Immature natural killer cell (primary cell): ENCODE measurements at regions not wholly inside any gene's neighbourhood (a gene's known extent, or its start where the extent isn't known, plus 50 kb on each side); places are given as distances from the start of the nearest gene placed in this dataset.

Experiments used
- DNase-seq, 3 donors: peaks; one replicate each; pipeline ENCODE4 v3.0.0; 2022; ENCODE audit warnings: mixed read lengths in 1 of 3
- H3K27ac Mint-ChIP-seq, 6 donors: one replicate each; pipeline ENCODE4 v1.8.0; 2020; ENCODE audit warnings: mixed read lengths in 6 of 6, mild to moderate bottlenecking in 5 of 6, inconsistent platforms in 4 of 6, moderate library complexity in 3 of 6
- H3K27me3 Mint-ChIP-seq, 3 donors: one replicate each; pipeline ENCODE4 v1.8.0; 2020 to 2021; ENCODE audit warnings: low read depth in 3 of 3, mild to moderate bottlenecking in 3 of 3, mixed read lengths in 3 of 3, moderate library complexity in 3 of 3, inconsistent platforms in 1 of 3
- H3K36me3 Mint-ChIP-seq, 3 donors: one replicate each; pipeline ENCODE4 v1.8.0; 2020; ENCODE audit warnings: mixed read lengths in 3 of 3, inconsistent platforms in 2 of 3, mild to moderate bottlenecking in 2 of 3
- H3K4me1 Mint-ChIP-seq, 2 donors: one replicate each; pipeline ENCODE4 v1.8.0; 2020; ENCODE audit warnings: inconsistent platforms in 2 of 2, mild to moderate bottlenecking in 2 of 2, mixed read lengths in 2 of 2, moderate library complexity in 1 of 2
- H3K4me3 Mint-ChIP-seq, 5 donors: one replicate each; pipeline ENCODE4 v1.8.0; 2020; ENCODE audit warnings: mild to moderate bottlenecking in 5 of 5, mixed read lengths in 5 of 5, inconsistent platforms in 3 of 5, moderate library complexity in 3 of 5
- H3K9me3 Mint-ChIP-seq, 6 donors: one replicate each; pipeline ENCODE4 v1.8.0; 2020; ENCODE audit warnings: mild to moderate bottlenecking in 6 of 6, mixed read lengths in 6 of 6, inconsistent platforms in 4 of 6, moderate library complexity in 3 of 6

DNA sequence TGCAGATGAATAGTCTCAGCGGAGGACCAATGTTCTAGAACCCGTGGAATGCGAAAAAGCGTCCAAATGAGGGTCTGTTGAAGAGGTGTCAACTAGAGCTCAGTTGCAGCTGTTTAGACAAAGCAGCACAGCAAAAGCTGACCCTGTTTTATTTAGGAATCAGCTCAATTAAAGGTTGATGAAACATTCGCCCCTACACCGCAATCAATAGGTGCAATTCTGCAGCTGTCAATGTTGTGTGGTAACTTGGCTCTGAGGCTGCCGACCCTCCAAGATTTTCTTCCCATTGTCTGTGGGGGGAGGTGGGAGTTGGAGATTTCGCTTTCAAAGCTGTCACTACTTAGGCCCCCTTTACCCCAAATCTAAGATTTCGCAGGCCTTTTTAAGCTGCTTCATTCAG, 330.0 kb downstream of the ETAA1 start:
- Mint-ChIP-seq H3K4me1 (no peaks in the 10 kb centered on the region), H3K4me3 (no peak overlapping the region), H3K27ac (no peak overlapping the region), H3K27me3 (no peaks in the 10 kb centered on the region), H3K9me3 (no peaks in the 10 kb centered on the region), H3K36me3 (peaks cover 0 to 4% (median 0%) of the 10 kb centered on the region in 3 donors)
- DNase-seq, result no peak

GRCh38 chr2:67727623-67728022, 330.5 kb downstream of the ETAA1 start:
- peaks cover 0 to 2% (median 0%) of the 10 kb centered on the region in 3 donors for H3K36me3 Mint-ChIP-seq
- no peak overlapping the region for H3K27ac Mint-ChIP-seq
- H3K4me3 Mint-ChIP-seq, result no peak overlapping the region
- no peaks in the 10 kb centered on the region for H3K4me1 Mint-ChIP-seq
- no peaks in the 10 kb centered on the region for H3K9me3 Mint-ChIP-seq
- DNase-seq, result no peak
- no peaks in the 10 kb centered on the region for H3K27me3 Mint-ChIP-seq

DNA sequence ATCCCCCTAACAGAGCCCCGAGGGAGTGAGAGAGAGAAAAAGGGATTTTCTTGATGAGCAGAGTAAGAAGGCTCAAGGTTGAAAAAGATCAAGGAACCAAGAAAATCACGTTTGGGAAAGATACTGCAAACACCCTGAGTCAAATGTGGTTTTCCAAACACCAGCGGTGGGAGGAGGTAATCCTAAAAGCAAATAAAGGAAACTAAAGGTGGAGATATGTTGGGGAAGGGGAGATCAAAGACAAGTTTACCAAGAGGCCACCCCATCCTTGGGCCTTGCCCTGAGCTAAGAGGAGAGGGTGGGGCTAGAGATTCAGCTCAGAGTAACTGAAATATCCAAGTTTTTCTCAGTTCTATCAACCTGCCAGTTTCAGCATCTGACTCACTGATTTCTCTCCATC, 332.3 kb downstream of the ETAA1 start:
- Mint-ChIP-seq H3K36me3 (no peaks in the 10 kb centered on the region), H3K4me3 (no peak overlapping the region), H3K9me3 (no peaks in the 10 kb centered on the region), H3K4me1 (no peaks in the 10 kb centered on the region), H3K27ac (no peak overlapping the region), H3K27me3 (no peaks in the 10 kb centered on the region)
- no peak for DNase-seq

GRCh38 chr2:67733517-67733916, 329.3 kb downstream of the C1D start:
- Mint-ChIP-seq H3K4me1 (no peaks in the 10 kb centered on the region), H3K27me3 (peaks cover 0 to 1% (median 0%) of the 10 kb centered on the region in 3 donors), H3K4me3 (no peak overlapping the region), H3K27ac (no peak overlapping the region), H3K36me3 (no peaks in the 10 kb centered on the region), H3K9me3 (peaks cover 0 to 1% (median 0%) of the 10 kb centered on the region in 6 donors)
- no peak for DNase-seq

- Mint-ChIP-seq H3K27me3 (peaks cover 2 to 5% (median 3%) of the 10 kb centered on the region in 3 donors), H3K9me3 (peaks cover 0 to 5% (median 0%) of the 10 kb centered on the region in 6 donors), H3K4me3 (no peak overlapping the region), H3K27ac (no peak overlapping the region), H3K36me3 (peaks cover 0 to 3% (median 0%) of the 10 kb centered on the region in 3 donors), H3K4me1 (no peaks in the 10 kb centered on the region)
- no peak for DNase-seq
Measured at GRCh38 chr2:67752199-67752598, 310.6 kb downstream of the C1D start.

GRCh38 chr2:67752969-67753368, 309.8 kb downstream of the C1D start:
- Mint-ChIP-seq H3K4me3 (no peak overlapping the region), H3K4me1 (no peaks in the 10 kb centered on the region), H3K36me3 (peaks cover 0 to 3% (median 0%) of the 10 kb centered on the region in 3 donors), H3K27ac (no peak overlapping the region), H3K27me3 (peaks cover 0 to 5% (median 3%) of the 10 kb centered on the region in 3 donors), H3K9me3 (no peaks in the 10 kb centered on the region)
- no peak for DNase-seq

DNA sequence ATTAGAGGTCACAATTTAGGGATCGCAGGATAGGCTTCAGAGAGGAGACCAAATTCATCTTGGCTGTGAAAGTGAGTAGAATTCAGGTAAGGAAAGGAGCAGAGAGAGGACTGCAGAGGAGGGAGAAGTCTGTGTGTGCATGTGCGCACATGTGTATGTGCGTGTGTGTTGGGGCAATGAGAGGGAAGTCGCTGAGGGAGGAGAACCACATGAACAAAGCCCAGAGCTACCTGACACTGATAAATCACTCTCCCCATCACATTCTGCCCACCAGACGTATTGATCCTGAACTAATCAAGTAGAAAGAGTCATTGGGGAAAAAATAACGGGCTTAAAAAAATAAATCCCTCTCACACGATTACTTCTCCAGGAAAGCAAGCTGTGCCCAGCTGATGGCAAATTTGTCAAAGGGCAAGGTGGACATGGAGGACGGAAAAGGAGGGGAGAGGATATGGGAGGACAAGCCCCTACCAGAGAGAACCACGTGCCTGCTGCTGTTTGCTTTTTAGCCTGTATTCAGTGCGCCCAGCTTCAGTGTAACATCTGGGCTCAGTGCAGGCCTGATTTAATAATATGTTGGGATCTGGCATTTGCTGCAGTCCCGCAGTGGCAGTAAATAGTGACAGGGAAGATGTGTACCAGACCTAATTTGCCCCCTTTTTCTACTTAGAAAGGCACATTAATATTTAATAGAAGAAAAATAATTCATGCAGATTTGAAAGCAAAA, 307.5 kb downstream of the C1D start:
- DNase-seq, result no peak
- no peaks in the 10 kb centered on the region for H3K9me3 Mint-ChIP-seq
- H3K4me3 Mint-ChIP-seq, result no peak overlapping the region
- peaks cover 0 to 2% (median 0%) of the 10 kb centered on the region in 3 donors for H3K27me3 Mint-ChIP-seq
- no peak overlapping the region for H3K27ac Mint-ChIP-seq
- H3K4me1 Mint-ChIP-seq, result no peaks in the 10 kb centered on the region
- H3K36me3 Mint-ChIP-seq, result peaks cover 0 to under 1% (median 0%) of the 10 kb centered on the region in 3 donors

DNA sequence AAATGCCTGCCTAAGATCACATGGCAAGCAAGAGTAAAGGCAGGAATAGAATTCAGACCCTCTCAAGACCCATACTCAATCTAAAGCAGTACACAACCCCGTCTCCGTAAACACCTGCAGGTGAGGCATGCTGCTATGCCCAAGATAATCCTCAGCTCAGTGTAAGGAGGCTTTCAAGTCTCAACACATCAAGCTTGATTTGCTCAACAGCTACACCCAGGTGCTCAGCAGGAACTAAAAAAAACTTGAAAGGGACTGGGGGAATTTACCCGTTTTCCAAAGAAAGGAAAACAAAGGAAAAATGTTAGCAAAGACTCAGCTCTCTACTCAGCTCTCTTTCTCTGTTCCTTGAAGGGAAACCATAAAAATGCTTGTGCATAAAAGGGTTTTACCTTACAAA, 301.8 kb downstream of the C1D start:
- H3K36me3 Mint-ChIP-seq, result no peaks in the 10 kb centered on the region
- H3K4me3 Mint-ChIP-seq, result no peak overlapping the region
- peaks cover 1 to 7% (median 5%) of the 10 kb centered on the region in 3 donors for H3K27me3 Mint-ChIP-seq
- no peak overlapping the region for H3K27ac Mint-ChIP-seq
- H3K4me1 Mint-ChIP-seq, result no peaks in the 10 kb centered on the region
- DNase-seq, result no peak
- H3K9me3 Mint-ChIP-seq, result peaks cover 0 to 4% (median 0%) of the 10 kb centered on the region in 6 donors

- Mint-ChIP-seq H3K27me3 (peaks cover 0 to 3% (median 2%) of the 10 kb centered on the region in 3 donors), H3K4me3 (no peak overlapping the region), H3K36me3 (peaks cover 0 to 5% (median 0%) of the 10 kb centered on the region in 3 donors), H3K4me1 (no peaks in the 10 kb centered on the region), H3K27ac (no peak overlapping the region), H3K9me3 (peaks cover 0 to 4% (median 0%) of the 10 kb centered on the region in 6 donors)
- DNase-seq, result no peak
Measured at GRCh38 chr2:67771380-67771779, 291.4 kb downstream of the C1D start.

GRCh38 chr2:67772216-67773170, 290.3 kb downstream of the C1D start:
- no peak overlapping the region for H3K4me3 Mint-ChIP-seq
- peaks cover 0 to 3% (median 2%) of the 10 kb centered on the region in 3 donors for H3K27me3 Mint-ChIP-seq
- H3K36me3 Mint-ChIP-seq, result no peaks in the 10 kb centered on the region
- no peak overlapping the region for H3K27ac Mint-ChIP-seq
- no peaks in the 10 kb centered on the region for H3K4me1 Mint-ChIP-seq
- DNase-seq, result no peak
- H3K9me3 Mint-ChIP-seq, result peaks cover 0 to 4% (median 0%) of the 10 kb centered on the region in 6 donors

DNA sequence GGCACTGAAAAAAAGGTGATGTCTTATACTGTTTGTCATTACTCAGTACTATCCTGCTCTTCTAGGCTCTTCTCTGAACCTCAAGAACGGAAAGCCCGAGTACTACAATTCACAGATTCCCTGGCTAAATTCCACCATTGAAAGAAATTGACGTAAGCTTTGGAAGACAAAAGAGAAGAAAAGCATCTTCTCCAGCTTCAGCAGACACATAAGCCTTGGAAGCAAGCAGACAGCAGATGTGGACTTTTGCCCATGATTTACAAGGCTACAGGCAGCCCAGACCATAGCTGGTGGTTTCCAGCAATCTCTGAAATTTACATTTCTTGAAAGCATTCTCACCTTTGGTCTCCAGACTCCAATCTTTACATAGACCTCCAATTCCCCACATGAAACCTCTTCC, 289.0 kb downstream of the C1D start:
- Mint-ChIP-seq H3K27ac (no peak overlapping the region), H3K4me1 (no peaks in the 10 kb centered on the region), H3K36me3 (no peaks in the 10 kb centered on the region), H3K9me3 (peaks cover 0 to 3% (median 0%) of the 10 kb centered on the region in 6 donors), H3K27me3 (peaks cover 0 to 6% (median 2%) of the 10 kb centered on the region in 3 donors), H3K4me3 (no peak overlapping the region)
- no peak for DNase-seq

- Mint-ChIP-seq H3K9me3 (peaks cover 0 to 3% (median 0%) of the 10 kb centered on the region in 6 donors), H3K4me1 (no peaks in the 10 kb centered on the region), H3K27me3 (peaks cover 2 to 6% (median 6%) of the 10 kb centered on the region in 3 donors)
Measured at GRCh38 chr2:67776276-67776675, 286.5 kb downstream of the C1D start.

GRCh38 chr2:67777010-67777409, 285.8 kb downstream of the C1D start:
- no peak for DNase-seq
- H3K27ac Mint-ChIP-seq, result no peak overlapping the region
- H3K27me3 Mint-ChIP-seq, result peaks cover 2 to 6% (median 6%) of the 10 kb centered on the region in 3 donors
- no peak overlapping the region for H3K4me3 Mint-ChIP-seq
- peaks cover 0 to 4% (median 0%) of the 10 kb centered on the region in 3 donors for H3K36me3 Mint-ChIP-seq
- H3K4me1 Mint-ChIP-seq, result no peaks in the 10 kb centered on the region
- H3K9me3 Mint-ChIP-seq, result peaks cover 0 to 3% (median 0%) of the 10 kb centered on the region in 6 donors

More at GRCh38 chr2:67776276-67776675, 286.5 kb downstream of the C1D start:
- no peak overlapping the region for H3K4me3 Mint-ChIP-seq
- no peak overlapping the region for H3K27ac Mint-ChIP-seq
- H3K36me3 Mint-ChIP-seq, result peaks cover 0 to 4% (median 0%) of the 10 kb centered on the region in 3 donors
- DNase-seq, result no peak
